ENCODE measurements at regions not wholly inside any gene's neighbourhood (a gene's known extent, or its start where the extent isn't known, plus 50 kb on each side); places are given as distances from the start of the nearest gene placed in this dataset.

- TF ChIP-seq TAF1 (IDR thresholded peaks at IDR 0.05; ENCODE audit: low read depth, low read length) (no peak), POLR2A (IDR thresholded peaks at IDR 0.05; ENCODE audit: low read depth, low read length) (no peak), POLR2AphosphoS5 (IDR thresholded peaks at IDR 0.05; ENCODE audit: low read depth, low read length) (no peak), SPI1 (IDR thresholded peaks at IDR 0.05; ENCODE audit: low read depth, low read length) (no peak), POU2F2 (IDR thresholded peaks at IDR 0.05; ENCODE audit: low read depth, low read length) (no peak)
Observed at GRCh38 chr15:62935300-62936081, 107.1 kb upstream of the TPM1 start.
